PC-9 (cell line): ENCODE measurements at regions not wholly inside any gene's neighbourhood (a gene's known extent, or its start where the extent isn't known, plus 50 kb on each side); places are given as distances from the start of the nearest gene placed in this dataset.

Source experiments
- BruUV-seq: library from RNA; stranded (reverse); fragments of 400-500 nt; replicated peaks from 2 replicates; lab custom pipeline; 2021; lab: Mats Ljungman, UMichigan
- CTCF ChIA-PET: fragments of 300-600 bp; sonication (Branson Sonifier 250); formaldehyde crosslinking; loops from one replicate; lab custom pipeline; 2022; ENCODE audit warnings: antibody characterized with exemption; lab: Charles Lee
- POLR2A ChIA-PET: fragments of 300-600 bp; sonication (Branson Sonifier 250); formaldehyde crosslinking; loops from one replicate; lab custom pipeline; 2022; ENCODE audit warnings: antibody characterized with exemption; ENCODE audit not compliant: unreplicated experiment; lab: Charles Lee
- DNase-seq, 2 experiments: peaks; one replicate each; pipeline versions ENCODE4 v3.0.0 to v3.0.0-alpha.2; 2015 to 2022; ENCODE audit warnings: mixed read lengths in 1 of 2
- H2AFZ ChIP-seq: fragments of 200-600 bp; sonication (generic); 2 replicates; pipeline ENCODE4 v1.8.1; 2017; ENCODE audit warnings: antibody characterized with exemption
- H3F3A ChIP-seq: fragments of 200-600 bp; sonication (generic); 2 replicates; pipeline ENCODE4 v1.8.1; 2017; ENCODE audit warnings: antibody characterized with exemption, mild to moderate bottlenecking, low read depth; ENCODE audit not compliant: insufficient read depth
- H3K27ac ChIP-seq: fragments of 200-600 bp; sonication (generic); 2 replicates; pipeline ENCODE4 v1.6.1; 2016; ENCODE audit warnings: mixed run types
- H3K27me3 ChIP-seq: fragments of 200-600 bp; sonication (generic); 2 replicates; pipeline ENCODE4 v1.6.1; 2016; ENCODE audit warnings: low read depth, mixed run types; ENCODE audit not compliant: insufficient read depth
- H3K36me3 ChIP-seq: fragments of 200-600 bp; sonication (generic); 2 replicates; pipeline ENCODE4 v1.6.1; 2016; ENCODE audit warnings: low read depth, mixed run types
- H3K4me1 ChIP-seq: fragments of 200-600 bp; sonication (generic); replicated peaks from 2 replicates; pipeline ENCODE4 v1.6.1; 2016; ENCODE audit warnings: mixed run types; ENCODE audit not compliant: insufficient read depth
- H3K4me2 ChIP-seq: fragments of 200-600 bp; sonication (generic); 2 replicates; pipeline ENCODE4 v1.6.1; 2017; ENCODE audit warnings: mixed run types
- H3K4me3 ChIP-seq: fragments of 200-600 bp; sonication (generic); 2 replicates; pipeline ENCODE4 v1.6.1; 2016; ENCODE audit warnings: mixed run types
- H3K79me2 ChIP-seq: fragments of 200-600 bp; sonication (generic); 2 replicates; pipeline ENCODE4 v1.6.1; 2017; ENCODE audit warnings: low read depth, mixed run types
- H3K9me2 ChIP-seq: fragments of 200-600 bp; sonication (generic); 2 replicates; pipeline ENCODE4 v1.8.1; 2017; ENCODE audit warnings: mild to moderate bottlenecking; ENCODE audit not compliant: insufficient read depth
- H3K9me3 ChIP-seq: fragments of 200-600 bp; sonication (generic); 2 replicates; pipeline ENCODE4 v1.8.1; 2016; ENCODE audit warnings: low read depth; ENCODE audit not compliant: insufficient read depth
- H4K20me1 ChIP-seq: fragments of 200-600 bp; sonication (generic); 2 replicates; pipeline ENCODE4 v1.8.1; 2017; ENCODE audit not compliant: insufficient read depth
- CTCF ChIP-seq: fragments of 200-600 bp; sonication (generic); conservative IDR thresholded peaks from 2 replicates; pipeline ENCODE4 v1.6.1; 2017; ENCODE audit warnings: mixed run types, antibody characterized with exemption, mild to moderate bottlenecking, moderate library complexity
- EZH2 ChIP-seq: fragments of 200-600 bp; sonication (generic); IDR thresholded peaks from 2 replicates; pipeline ENCODE4 v1.8.0; 2017; ENCODE audit warnings: antibody characterized with exemption, low read depth
- intact Hi-C: fragments of 100-400 bp; cut with micrococcal nuclease; formaldehyde crosslinking; loops from one replicate; pipeline ENCODE4 v1.10.0; 2022; ENCODE audit not compliant: unreplicated experiment

GRCh38 chr5:7012057-7012456 is 298.8 kb downstream of the TENT4A start:
- H3K9me3 ChIP-seq: no peaks in the 10 kb centered on the region
- no peak overlapping the region for H3K4me3 ChIP-seq
- intact Hi-C loops: no loop called here
- no peaks in the 10 kb centered on the region for H3K27me3 ChIP-seq
- no peak overlapping the region for H2AFZ ChIP-seq
- TF ChIP-seq CTCF (no peak), EZH2 (no peak)
- H3F3A ChIP-seq: no peaks in the 10 kb centered on the region
- CTCF ChIA-PET: no interaction called here
- DNase-seq: no peak
- no peaks in the 10 kb centered on the region for H3K4me1 ChIP-seq
- H3K9me2 ChIP-seq: no peaks in the 10 kb centered on the region
- no peaks in the 10 kb centered on the region for H4K20me1 ChIP-seq
- H3K4me2 ChIP-seq: no peak overlapping the region
- H3K79me2 ChIP-seq: no peaks in the 10 kb centered on the region
- no peaks in the 10 kb centered on the region for H3K36me3 ChIP-seq
- H3K27ac ChIP-seq: no peak overlapping the region
- no TSS peak for BruUV-seq
- POLR2A ChIA-PET: no interaction called here

DNA sequence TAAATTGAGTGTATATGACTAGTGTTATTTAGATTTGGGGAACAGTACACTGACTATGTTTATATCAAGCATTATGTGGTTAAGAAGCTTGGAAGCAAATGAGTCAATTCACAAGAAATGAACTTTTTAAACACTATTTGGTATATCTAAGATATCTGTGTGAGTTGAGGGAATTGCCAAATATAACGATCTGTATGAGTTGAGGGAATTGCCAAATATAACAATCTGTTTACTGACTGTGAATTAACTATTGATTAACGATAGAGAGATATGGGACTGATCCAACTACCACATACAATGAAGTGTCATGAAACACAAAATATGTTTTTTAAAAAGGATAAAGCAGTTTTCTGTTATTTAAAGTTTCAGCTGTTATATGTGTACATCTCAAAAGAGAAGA is 301.4 kb downstream of the TENT4A start:
- Histone ChIP-seq H2AFZ (no peak overlapping the region), H3K4me1 (no peaks in the 10 kb centered on the region), H3K9me3 (no peaks in the 10 kb centered on the region), H3K27me3 (no peaks in the 10 kb centered on the region), H3K79me2 (no peaks in the 10 kb centered on the region), H3K9me2 (no peaks in the 10 kb centered on the region), H3K36me3 (no peaks in the 10 kb centered on the region), H3F3A (no peaks in the 10 kb centered on the region), H3K4me2 (no peak overlapping the region), H4K20me1 (no peaks in the 10 kb centered on the region), H3K4me3 (no peak overlapping the region), H3K27ac (no peak overlapping the region)
- POLR2A ChIA-PET: no interaction called here
- intact Hi-C loops: no loop called here
- DNase-seq: no peak
- TF ChIP-seq EZH2: no peak
- no peak for TF ChIP-seq CTCF
- CTCF ChIA-PET: no interaction called here
- BruUV-seq: no TSS peak

GRCh38 chr5:7015586-7016256 is 302.5 kb downstream of the TENT4A start:
- H3K4me3 ChIP-seq: no peak overlapping the region
- peak; percentile 31; the same call in 1 of the 2 replicates for TF ChIP-seq CTCF
- no peak for TF ChIP-seq EZH2
- no peaks in the 10 kb centered on the region for H3K79me2 ChIP-seq
- no peaks in the 10 kb centered on the region for H3K27me3 ChIP-seq
- ChIA-PET POLR2A (no interaction called here), CTCF (interaction anchor here (0.6 kb wide), 1 partner anchor 620 kb away, joined by 3 read pairs; no protein-coding TSS in a partner anchor)
- H3K36me3 ChIP-seq: no peaks in the 10 kb centered on the region
- H2AFZ ChIP-seq: no peak overlapping the region
- no peaks in the 10 kb centered on the region for H3K4me1 ChIP-seq
- DNase-seq: peak in 1 of 2 experiments; percentile 7
- no peaks in the 10 kb centered on the region for H4K20me1 ChIP-seq
- no peak overlapping the region for H3K27ac ChIP-seq
- no TSS peak for BruUV-seq
- intact Hi-C loops: no loop called here
- no peak overlapping the region for H3K4me2 ChIP-seq
- H3K9me3 ChIP-seq: no peaks in the 10 kb centered on the region
- H3F3A ChIP-seq: no peaks in the 10 kb centered on the region
- H3K9me2 ChIP-seq: no peaks in the 10 kb centered on the region
